ENCODE measurements at regions not wholly inside any gene's neighbourhood (a gene's known extent, or its start where the extent isn't known, plus 50 kb on each side); places are given as distances from the start of the nearest gene placed in this dataset.

DNA sequence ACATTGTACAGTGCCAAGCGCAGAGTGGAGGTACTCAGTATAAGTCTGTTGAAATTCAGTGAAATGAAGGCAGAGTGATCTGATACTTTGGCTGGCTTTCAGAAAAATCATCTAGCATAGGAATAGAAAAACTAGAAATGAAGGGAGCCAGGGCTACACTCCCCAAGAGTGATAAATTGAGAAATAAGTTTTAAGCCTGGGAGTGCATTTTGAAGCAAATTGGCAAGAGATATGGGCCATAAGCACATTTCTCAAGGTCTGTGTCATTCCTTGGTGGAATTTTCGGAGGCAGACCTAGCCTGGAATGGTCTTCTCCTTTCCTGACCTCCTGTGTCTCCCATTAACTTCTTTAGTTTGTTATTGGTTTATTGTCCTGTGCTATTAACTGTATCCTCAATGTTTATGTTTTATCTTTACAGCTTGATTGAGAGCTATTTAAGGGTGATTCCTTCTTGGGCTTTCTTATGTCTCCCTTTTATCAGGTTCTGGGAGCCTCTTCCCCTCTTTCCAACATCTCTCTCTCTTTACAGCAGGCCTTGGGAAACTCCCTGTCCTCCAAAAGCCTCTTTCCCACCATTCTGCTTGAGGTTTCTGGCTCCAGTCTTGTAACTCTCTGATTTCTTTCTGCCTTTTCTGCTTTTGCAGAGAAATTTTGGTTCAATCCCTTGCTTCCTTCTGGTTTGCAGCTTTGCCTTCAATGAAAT lies 649.5 kb downstream of the SLC4A3 start:
- TF ChIP-seq, protein P1, sequence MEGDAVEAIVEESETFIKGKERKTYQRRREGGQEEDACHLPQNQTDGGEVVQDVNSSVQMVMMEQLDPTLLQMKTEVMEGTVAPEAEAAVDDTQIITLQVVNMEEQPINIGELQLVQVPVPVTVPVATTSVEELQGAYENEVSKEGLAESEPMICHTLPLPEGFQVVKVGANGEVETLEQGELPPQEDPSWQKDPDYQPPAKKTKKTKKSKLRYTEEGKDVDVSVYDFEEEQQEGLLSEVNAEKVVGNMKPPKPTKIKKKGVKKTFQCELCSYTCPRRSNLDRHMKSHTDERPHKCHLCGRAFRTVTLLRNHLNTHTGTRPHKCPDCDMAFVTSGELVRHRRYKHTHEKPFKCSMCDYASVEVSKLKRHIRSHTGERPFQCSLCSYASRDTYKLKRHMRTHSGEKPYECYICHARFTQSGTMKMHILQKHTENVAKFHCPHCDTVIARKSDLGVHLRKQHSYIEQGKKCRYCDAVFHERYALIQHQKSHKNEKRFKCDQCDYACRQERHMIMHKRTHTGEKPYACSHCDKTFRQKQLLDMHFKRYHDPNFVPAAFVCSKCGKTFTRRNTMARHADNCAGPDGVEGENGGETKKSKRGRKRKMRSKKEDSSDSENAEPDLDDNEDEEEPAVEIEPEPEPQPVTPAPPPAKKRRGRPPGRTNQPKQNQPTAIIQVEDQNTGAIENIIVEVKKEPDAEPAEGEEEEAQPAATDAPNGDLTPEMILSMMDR (conservative IDR thresholded peaks at IDR 0.05; ENCODE audit: low read length): no peak
- TF ChIP-seq EZH2phosphoT487 (IDR thresholded peaks at IDR 0.05; ENCODE audit: borderline replicate concordance): no peak

Measured in Loucy (cell line).